PC-9 (cell line): ENCODE measurements at regions not wholly inside any gene's neighbourhood (a gene's known extent, or its start where the extent isn't known, plus 50 kb on each side); places are given as distances from the start of the nearest gene placed in this dataset.

Experiments used
- EZH2 ChIP-seq: fragments of 200-600 bp; sonication (generic); IDR thresholded peaks from 2 replicates; pipeline ENCODE4 v1.8.0; 2017; ENCODE audit warnings: antibody characterized with exemption, low read depth
- TF ChIP-seq, protein P1 (sequence below): fragments of 200-600 bp; sonication (generic); conservative IDR thresholded peaks from 2 replicates; pipeline ENCODE4 v1.6.1; 2017; ENCODE audit warnings: mixed run types, antibody characterized with exemption, mild to moderate bottlenecking, moderate library complexity

DNA sequence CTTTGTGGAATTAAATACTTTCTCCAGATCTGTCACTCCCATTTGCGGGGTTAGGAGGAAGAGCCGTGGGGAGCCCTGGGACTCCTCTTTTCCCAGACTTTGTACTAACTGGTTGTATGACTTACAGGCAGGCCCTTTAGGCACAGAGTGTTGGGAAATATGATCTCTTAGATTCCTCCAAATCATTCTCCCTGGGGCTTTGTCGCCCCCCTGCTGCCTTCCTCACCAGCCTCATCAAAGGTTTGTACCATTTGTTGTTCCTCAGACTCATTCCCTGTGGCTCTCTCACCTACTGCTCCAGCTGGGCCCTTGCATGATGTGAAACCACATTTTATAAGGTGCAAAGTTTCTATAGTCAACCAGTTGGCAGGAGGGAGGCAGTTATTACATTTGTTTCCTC lies 56.4 kb downstream of the CRYGS start:
- TF ChIP-seq, protein P1, sequence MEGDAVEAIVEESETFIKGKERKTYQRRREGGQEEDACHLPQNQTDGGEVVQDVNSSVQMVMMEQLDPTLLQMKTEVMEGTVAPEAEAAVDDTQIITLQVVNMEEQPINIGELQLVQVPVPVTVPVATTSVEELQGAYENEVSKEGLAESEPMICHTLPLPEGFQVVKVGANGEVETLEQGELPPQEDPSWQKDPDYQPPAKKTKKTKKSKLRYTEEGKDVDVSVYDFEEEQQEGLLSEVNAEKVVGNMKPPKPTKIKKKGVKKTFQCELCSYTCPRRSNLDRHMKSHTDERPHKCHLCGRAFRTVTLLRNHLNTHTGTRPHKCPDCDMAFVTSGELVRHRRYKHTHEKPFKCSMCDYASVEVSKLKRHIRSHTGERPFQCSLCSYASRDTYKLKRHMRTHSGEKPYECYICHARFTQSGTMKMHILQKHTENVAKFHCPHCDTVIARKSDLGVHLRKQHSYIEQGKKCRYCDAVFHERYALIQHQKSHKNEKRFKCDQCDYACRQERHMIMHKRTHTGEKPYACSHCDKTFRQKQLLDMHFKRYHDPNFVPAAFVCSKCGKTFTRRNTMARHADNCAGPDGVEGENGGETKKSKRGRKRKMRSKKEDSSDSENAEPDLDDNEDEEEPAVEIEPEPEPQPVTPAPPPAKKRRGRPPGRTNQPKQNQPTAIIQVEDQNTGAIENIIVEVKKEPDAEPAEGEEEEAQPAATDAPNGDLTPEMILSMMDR = no peak
- no peak for TF ChIP-seq EZH2
